Endodermal cell (in vitro differentiated cells): ENCODE measurements at regions not wholly inside any gene's neighbourhood (a gene's known extent, or its start where the extent isn't known, plus 50 kb on each side); places are given as distances from the start of the nearest gene placed in this dataset.
A peak's percentile ranks its signal among the peaks of the same experiment; 100 is the strongest.

Experiments used
- DNase-seq: peaks from one replicate; pipeline ENCODE4 v3.0.0-alpha.2; 2017
- H3K27ac ChIP-seq: 2 replicates; pipeline ENCODE4 v1.5.1; 2013; ENCODE audit warnings: mild to moderate bottlenecking, low read depth, low read length, moderate library complexity
- H3K27me3 ChIP-seq: 2 replicates; pipeline ENCODE4 v1.6.1; 2013; ENCODE audit warnings: mild to moderate bottlenecking, low read length, moderate library complexity; ENCODE audit not compliant: insufficient read depth, control insufficient read depth, poor library complexity, severe bottlenecking
- H3K36me3 ChIP-seq: 2 replicates; pipeline ENCODE4 v1.7.0; 2013; ENCODE audit warnings: mild to moderate bottlenecking, low read length, moderate library complexity; ENCODE audit not compliant: control insufficient read depth, insufficient read depth
- H3K4me1 ChIP-seq: one replicate; pipeline ENCODE4 v1.7.0; 2013; ENCODE audit warnings: low read length; ENCODE audit not compliant: control insufficient read depth, insufficient read depth
- H3K4me3 ChIP-seq: 2 replicates; pipeline ENCODE4 v1.5.1; 2013; ENCODE audit warnings: mild to moderate bottlenecking, low read length, moderate library complexity
- H3K9ac ChIP-seq: 2 replicates; pipeline ENCODE4 v1.6.1; 2013; ENCODE audit warnings: mild to moderate bottlenecking, low read length, moderate library complexity; ENCODE audit not compliant: poor library complexity, severe bottlenecking; ENCODE audit errors: extremely low read depth
- H3K9me3 ChIP-seq: 2 replicates; pipeline ENCODE4 v1.6.1; 2013; ENCODE audit warnings: mild to moderate bottlenecking, low read length, moderate library complexity; ENCODE audit not compliant: control insufficient read depth
- H3K27ac Mint-ChIP-seq: 2 replicates; pipeline ENCODE4 v1.8.0; 2020; ENCODE audit warnings: mixed read lengths
- H3K27me3 Mint-ChIP-seq: 2 replicates; pipeline ENCODE4 v1.8.0; 2021; ENCODE audit warnings: mild to moderate bottlenecking, mixed read lengths; ENCODE audit not compliant: insufficient read depth
- H3K36me3 Mint-ChIP-seq: 2 replicates; pipeline ENCODE4 v1.8.0; 2020; ENCODE audit warnings: low read depth, mixed read lengths
- H3K4me1 Mint-ChIP-seq: 2 replicates; pipeline ENCODE4 v1.8.0; 2020; ENCODE audit warnings: mixed read lengths
- H3K4me3 Mint-ChIP-seq: 2 replicates; pipeline ENCODE4 v1.8.0; 2020; ENCODE audit warnings: mild to moderate bottlenecking, moderate library complexity, mixed read lengths
- H3K9me3 Mint-ChIP-seq: 2 replicates; pipeline ENCODE4 v1.8.0; 2020; ENCODE audit warnings: mild to moderate bottlenecking, mixed read lengths
- CTCF ChIP-seq: fragments of 200-600 bp; sonication (generic); conservative IDR thresholded peaks from 2 replicates; pipeline ENCODE4 v1.5.0; 2021; ENCODE audit warnings: antibody characterized with exemption, mild to moderate bottlenecking
- WGBS, 2 experiments: methylation state at CpG; one replicate each; pipeline versions ENCODE4 v1.1.5 to v1.1.7; 2013; ENCODE audit warnings: missing lambda C conversion rate in 2 of 2, mixed read lengths in 1 of 2; ENCODE audit not compliant: insufficient coverage in 1 of 2, insufficient read length in 1 of 2; 5-methylcytosine and 5-hydroxymethylcytosine counted together

DNA sequence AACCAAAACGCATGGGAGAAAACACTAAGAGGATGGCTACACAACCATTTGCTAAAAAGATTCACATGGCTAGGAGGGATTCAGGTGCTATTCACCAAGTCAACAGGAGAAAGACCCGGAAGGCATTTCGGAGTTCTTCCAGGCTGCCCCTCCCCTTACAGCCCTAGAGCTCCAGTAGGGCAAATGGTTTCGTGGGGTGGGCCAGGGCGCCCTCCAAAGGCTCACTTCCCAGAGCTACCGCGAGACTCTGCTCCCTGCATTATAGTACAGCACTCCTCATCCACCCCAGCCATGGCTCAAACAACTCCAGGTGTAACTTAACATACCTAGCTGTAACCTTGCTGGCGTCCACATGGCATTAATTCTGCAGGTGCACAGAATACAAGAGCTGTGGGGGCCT, 179.7 kb downstream of the SLC39A8 start:
- Histone ChIP-seq H3K27me3 (no peaks in the 10 kb centered on the region), H3K4me1 (peaks cover 3% of the 10 kb centered on the region), H3K4me3 (no peak overlapping the region), H3K9me3 (peaks cover 11% of the 10 kb centered on the region), H3K36me3 (no peaks in the 10 kb centered on the region), H3K27ac (no peak overlapping the region), H3K9ac (no peak overlapping the region)
- no peak for TF ChIP-seq CTCF
- Mint-ChIP-seq H3K27ac (no peak overlapping the region), H3K4me3 (no peak overlapping the region), H3K9me3 (peaks cover 7% of the 10 kb centered on the region), H3K4me1 (peaks cover 10% of the 10 kb centered on the region), H3K27me3 (no peaks in the 10 kb centered on the region), H3K36me3 (no peaks in the 10 kb centered on the region)
- no peak for DNase-seq
- WGBS, 2 experiments, result 93 to 100% methylated on average over 7 of the region's 8 CpGs

DNA sequence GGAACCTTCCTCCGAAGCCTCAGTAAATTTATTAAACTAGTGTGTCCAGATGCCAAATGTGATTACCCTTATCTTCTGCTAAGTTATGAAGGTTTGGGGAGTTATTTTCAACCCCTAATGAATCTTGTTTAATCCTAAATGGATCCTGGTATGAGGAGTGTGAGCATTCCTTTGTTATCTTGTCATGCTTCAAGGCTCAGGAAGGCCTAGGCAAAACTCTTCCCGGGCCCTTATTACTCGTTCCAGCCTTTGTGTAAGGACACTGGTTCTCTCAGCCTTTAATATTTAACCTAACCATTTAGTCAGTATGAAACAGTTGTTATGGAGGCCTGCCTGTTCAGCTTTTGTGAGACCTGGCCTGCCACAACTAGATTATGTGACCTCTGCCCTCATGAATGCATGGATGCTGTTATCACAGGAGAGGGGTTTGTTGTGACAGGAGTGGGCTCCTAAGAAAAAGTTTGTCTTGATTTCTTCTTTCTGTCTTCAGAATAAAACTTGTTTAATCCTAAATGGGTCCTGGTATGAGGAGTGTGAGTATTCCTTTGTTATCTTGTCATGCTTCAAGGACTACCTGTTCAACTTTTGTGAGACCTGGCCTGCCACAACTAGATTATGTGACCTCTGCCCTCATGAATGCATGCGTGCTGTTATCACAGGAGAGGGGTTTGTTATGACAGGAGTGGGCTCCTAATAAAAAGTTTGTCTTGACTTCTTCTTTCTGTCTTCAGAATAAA, 181.7 kb downstream of the SLC39A8 start:
- Histone ChIP-seq H3K27ac (no peak overlapping the region), H3K27me3 (no peaks in the 10 kb centered on the region), H3K4me3 (no peak overlapping the region), H3K36me3 (no peaks in the 10 kb centered on the region), H3K9ac (no peak overlapping the region), H3K4me1 (peaks cover 3% of the 10 kb centered on the region), H3K9me3 (peaks cover 11% of the 10 kb centered on the region)
- H3K4me3 Mint-ChIP-seq, result no peak overlapping the region
- DNase-seq, result no peak
- H3K9me3 Mint-ChIP-seq, result peaks cover 7% of the 10 kb centered on the region
- H3K36me3 Mint-ChIP-seq, result no peaks in the 10 kb centered on the region
- TF ChIP-seq CTCF, result no peak
- peaks cover 5% of the 10 kb centered on the region for H3K4me1 Mint-ChIP-seq
- WGBS, 2 experiments, result 53 to 57% methylated on average over 4 of the region's 4 CpGs
- H3K27ac Mint-ChIP-seq, result peak overlapping the region; percentile 16
- H3K27me3 Mint-ChIP-seq, result no peaks in the 10 kb centered on the region

DNA sequence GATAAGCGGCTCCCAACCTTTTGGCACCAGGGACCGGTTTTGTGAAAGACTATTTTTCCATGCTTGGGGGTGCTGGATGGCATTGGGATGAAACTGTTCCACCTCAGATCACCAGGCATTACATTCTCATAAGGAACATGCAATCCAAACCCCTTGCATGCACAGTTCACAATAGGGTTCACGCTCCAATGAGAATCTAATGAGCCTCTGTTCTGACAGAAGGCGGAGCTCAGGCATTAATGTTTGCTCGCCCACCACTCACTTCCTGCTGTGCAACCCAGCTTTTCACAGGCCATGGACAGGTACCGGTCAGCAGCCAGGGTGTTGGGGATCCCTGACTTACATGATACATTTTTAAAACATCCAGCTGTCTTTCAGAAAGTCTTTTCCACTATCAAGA, 187.3 kb downstream of the SLC39A8 start:
- Mint-ChIP-seq H3K27ac (no peak overlapping the region), H3K27me3 (no peaks in the 10 kb centered on the region), H3K9me3 (peaks cover 4% of the 10 kb centered on the region), H3K36me3 (no peaks in the 10 kb centered on the region), H3K4me1 (peaks cover 6% of the 10 kb centered on the region), H3K4me3 (no peak overlapping the region)
- peaks cover 11% of the 10 kb centered on the region for H3K9me3 ChIP-seq
- H3K9ac ChIP-seq, result no peak overlapping the region
- no peak overlapping the region for H3K4me3 ChIP-seq
- no peaks in the 10 kb centered on the region for H3K27me3 ChIP-seq
- WGBS, 2 experiments, result 88 to 92% methylated on average over 6 of the region's 6 CpGs
- peaks cover 6% of the 10 kb centered on the region for H3K4me1 ChIP-seq
- no peak for DNase-seq
- no peak overlapping the region for H3K27ac ChIP-seq
- H3K36me3 ChIP-seq, result no peaks in the 10 kb centered on the region
- no peak for TF ChIP-seq CTCF
